COLO829 (cell line): ENCODE measurements at regions not wholly inside any gene's neighbourhood (a gene's known extent, or its start where the extent isn't known, plus 50 kb on each side); places are given as distances from the start of the nearest gene placed in this dataset.

ENCODE experiments used
- DNase-seq: peaks from one replicate; pipeline ENCODE4 v3.0.0; 2012; ENCODE audit warnings: low spot score

GRCh38 chr12:77493302-77494168, 337.2 kb upstream of the NAV3 start:
- no peak for DNase-seq

- DNase-seq, result no peak
These were observed 338.2 kb upstream of the NAV3 start for GRCh38 chr12:77492536-77492935.

GRCh38 chr12:77489331-77489970, 341.2 kb upstream of the NAV3 start:
- no peak for DNase-seq

GRCh38 chr12:77488041-77488620, 342.6 kb upstream of the NAV3 start:
- no peak for DNase-seq

GRCh38 chr12:77486872-77487271, 343.8 kb upstream of the NAV3 start:
- no peak for DNase-seq

GRCh38 chr12:77485961-77486854, 344.5 kb upstream of the NAV3 start:
- no peak for DNase-seq

- DNase-seq, result no peak
These were observed 349.0 kb upstream of the NAV3 start for GRCh38 chr12:77481687-77482086.

- no peak for DNase-seq
These were observed 352.7 kb upstream of the NAV3 start for GRCh38 chr12:77477907-77478533.

- DNase-seq, result no peak
These were observed 358.9 kb upstream of the NAV3 start for GRCh38 chr12:77471801-77472200.

- DNase-seq, result no peak
These were observed 360.9 kb upstream of the NAV3 start for GRCh38 chr12:77469578-77470333.

GRCh38 chr12:77442633-77443032, 377.3 kb upstream of the E2F7 start:
- DNase-seq, result no peak

GRCh38 chr12:77439749-77440148, 374.4 kb upstream of the E2F7 start:
- DNase-seq, result no peak

- no peak for DNase-seq
These were observed 373.3 kb upstream of the E2F7 start for GRCh38 chr12:77438644-77439043.

- DNase-seq, result no peak
These were observed 371.8 kb upstream of the E2F7 start for GRCh38 chr12:77437206-77437605.

- no peak for DNase-seq
These were observed 370.2 kb upstream of the E2F7 start for GRCh38 chr12:77435446-77436091.

GRCh38 chr12:77433799-77434198, 368.4 kb upstream of the E2F7 start:
- no peak for DNase-seq

GRCh38 chr12:77429426-77429825, 364.1 kb upstream of the E2F7 start:
- no peak for DNase-seq

- DNase-seq, result no peak
These were observed 355.8 kb upstream of the E2F7 start for GRCh38 chr12:77421152-77421551.

GRCh38 chr12:77409551-77409950, 344.2 kb upstream of the E2F7 start:
- no peak for DNase-seq

- DNase-seq, result no peak
These were observed 342.6 kb upstream of the E2F7 start for GRCh38 chr12:77407931-77408330.
